GM18519 (cell line): ENCODE measurements at regions not wholly inside any gene's neighbourhood (a gene's known extent, or its start where the extent isn't known, plus 50 kb on each side); places are given as distances from the start of the nearest gene placed in this dataset.

Experiments used
- ATAC-seq: cut with Tn5 transposase; IDR thresholded peaks from one replicate; pipeline ENCODE4 v1.9.1; 2021; ENCODE audit warnings: mild to moderate bottlenecking, moderate library complexity; ENCODE audit not compliant: unreplicated experiment, low FRiP score

GRCh38 chr1:38253314-38253713, 206.7 kb upstream of the POU3F1 start:
- ATAC-seq, result no peak

DNA sequence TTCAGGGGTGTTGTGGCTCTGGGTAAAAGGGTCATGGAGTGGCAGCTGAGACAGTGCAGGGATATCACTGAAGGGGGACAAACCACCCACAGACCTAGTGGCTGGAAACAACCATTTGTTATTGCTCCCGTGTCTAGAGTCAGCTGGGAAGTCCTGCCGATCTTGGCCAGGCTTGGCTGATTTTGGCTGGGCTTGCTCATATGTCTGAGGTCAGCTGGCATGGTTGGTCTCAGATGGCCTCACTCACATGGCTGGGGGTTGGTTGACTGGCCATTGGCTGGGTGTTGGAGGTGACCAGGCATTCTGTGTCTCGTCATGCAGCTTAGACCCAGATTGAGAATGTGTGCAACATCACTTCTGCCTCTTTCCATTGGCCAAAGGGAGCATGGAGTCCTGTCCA, 203.8 kb upstream of the POU3F1 start:
- no peak for ATAC-seq

GRCh38 chr1:38249001-38249400, 202.4 kb upstream of the POU3F1 start:
- no peak for ATAC-seq

- no peak for ATAC-seq
Measured at GRCh38 chr1:38246955-38247952, 200.7 kb upstream of the POU3F1 start.

- no peak for ATAC-seq
Measured at GRCh38 chr1:38244218-38244845, 197.7 kb upstream of the POU3F1 start.

DNA sequence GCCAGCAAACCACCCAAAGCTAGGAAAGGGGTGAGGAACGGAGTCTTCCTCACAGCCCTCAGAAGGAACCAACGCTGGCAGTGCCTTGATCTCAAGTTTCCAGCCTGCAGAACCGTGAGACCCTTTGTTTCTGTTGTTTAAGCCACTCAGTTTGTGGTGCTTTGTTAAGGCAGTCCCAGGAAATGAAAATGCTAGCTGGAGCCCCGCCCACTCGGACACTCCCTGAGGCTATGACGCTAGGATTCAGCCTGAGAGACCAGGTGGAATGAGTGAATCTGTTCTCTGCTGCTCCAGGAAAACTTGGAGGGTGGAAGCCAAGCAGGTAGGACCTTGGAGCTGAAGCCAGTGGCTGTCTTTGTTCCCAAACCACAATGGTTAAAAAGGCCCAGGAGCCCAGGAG, 196.5 kb upstream of the POU3F1 start:
- no peak for ATAC-seq

DNA sequence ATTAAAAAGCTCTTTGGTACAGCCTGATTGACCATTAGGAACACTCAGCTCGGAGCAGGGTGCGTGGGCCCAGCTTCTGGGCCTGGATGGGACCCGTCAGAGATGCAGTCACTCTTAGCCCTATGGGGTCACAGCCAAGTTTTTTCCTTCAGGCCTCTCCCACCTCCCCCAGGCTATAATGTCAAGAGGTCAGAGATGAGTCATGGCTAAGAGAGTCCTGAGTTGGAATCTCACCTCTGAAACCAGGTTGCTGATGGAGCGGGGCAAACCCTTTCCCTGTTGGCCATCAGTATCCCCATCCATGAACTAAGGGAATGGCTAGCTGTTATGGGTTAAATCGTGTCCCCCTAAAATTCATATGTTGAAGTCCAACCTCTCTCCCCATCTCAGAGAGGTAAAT, 195.9 kb upstream of the POU3F1 start:
- ATAC-seq, result no peak

- no peak for ATAC-seq
Measured at GRCh38 chr1:38241594-38242334, 195.2 kb upstream of the POU3F1 start.

- ATAC-seq, result no peak
Measured at GRCh38 chr1:38240618-38241017, 194.0 kb upstream of the POU3F1 start.

GRCh38 chr1:38239258-38239835, 192.8 kb upstream of the POU3F1 start:
- no peak for ATAC-seq

DNA sequence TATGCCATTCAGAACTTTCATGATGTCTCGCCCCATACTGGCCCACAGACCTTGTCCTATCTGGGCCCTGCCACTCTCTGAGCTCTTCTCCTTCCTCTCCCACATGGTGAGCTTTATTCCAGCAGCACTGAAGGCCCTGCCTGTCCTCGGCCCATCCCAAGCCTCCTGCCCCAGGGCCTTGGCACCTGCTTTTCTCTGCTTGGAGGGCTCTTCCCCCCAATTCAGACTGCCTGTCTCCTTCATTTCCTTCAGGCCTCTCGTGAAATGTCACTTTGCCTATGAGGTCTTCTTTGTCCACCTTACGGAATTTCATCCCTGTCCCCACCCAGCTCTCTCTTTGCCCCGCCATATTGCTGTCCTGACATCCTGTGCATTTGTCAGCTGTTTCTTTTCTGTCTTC, 191.7 kb upstream of the POU3F1 start:
- ATAC-seq, result no peak

DNA sequence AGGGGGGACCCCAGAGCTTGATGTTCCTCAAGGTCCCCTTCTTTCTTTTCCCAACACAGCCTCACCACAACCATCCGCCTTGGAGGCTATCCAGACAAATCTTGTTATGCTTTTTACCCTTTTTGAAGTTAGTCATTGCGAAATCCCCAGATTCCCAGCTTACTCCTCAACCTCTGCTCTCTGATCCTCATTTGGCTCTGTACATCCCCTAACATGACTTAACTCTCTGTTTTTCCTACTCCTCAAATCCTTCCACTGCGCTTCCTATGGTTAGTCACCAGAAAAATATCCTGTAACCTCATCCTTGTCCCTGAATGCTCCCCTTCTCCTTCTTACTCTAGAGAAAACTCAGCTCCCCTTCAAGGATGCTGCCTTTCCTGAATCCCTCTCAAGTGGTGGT, 189.1 kb upstream of the POU3F1 start:
- no peak for ATAC-seq

DNA sequence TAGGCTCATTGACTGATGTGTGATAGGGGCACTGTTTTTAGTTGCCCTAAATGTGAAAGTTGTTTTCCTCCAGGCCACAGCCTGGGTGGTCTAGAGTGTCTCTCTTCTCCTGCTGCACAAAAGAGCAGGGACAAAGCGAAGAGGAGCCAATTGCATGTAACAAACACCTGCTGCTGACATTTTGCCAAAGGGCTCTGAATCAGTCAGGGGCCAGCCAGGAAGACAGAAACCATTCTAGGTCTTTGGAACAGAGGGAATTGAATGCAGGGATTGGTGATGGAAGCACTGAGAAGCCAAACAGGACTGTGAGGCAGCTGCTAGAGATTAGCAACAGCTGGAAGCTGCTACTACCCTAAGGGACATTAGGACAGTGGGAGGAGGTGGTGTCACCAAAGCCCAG, 185.3 kb upstream of the POU3F1 start:
- ATAC-seq, result no peak

DNA sequence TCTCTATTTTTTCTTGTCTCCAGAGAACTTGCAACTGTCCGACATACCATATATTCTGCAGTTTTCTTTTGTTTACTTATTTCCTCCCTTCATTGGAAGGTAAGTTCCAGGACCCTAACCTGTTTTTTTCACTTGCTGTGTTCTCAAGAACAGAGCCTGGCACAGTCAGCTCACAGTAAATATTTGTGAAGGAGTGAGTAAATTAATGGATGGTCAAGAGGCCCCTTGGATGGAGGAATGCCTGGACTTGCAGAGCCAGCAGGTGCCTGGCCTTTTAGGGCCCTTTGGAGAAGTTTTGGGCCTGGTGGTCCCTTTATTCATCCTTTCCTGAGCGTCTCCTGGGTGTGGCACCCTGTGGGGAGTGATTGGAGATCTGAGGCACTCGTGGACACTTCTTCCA, 182.1 kb upstream of the POU3F1 start:
- no peak for ATAC-seq

- ATAC-seq, result no peak
Measured at GRCh38 chr1:38225745-38226144, 179.2 kb upstream of the POU3F1 start.

DNA sequence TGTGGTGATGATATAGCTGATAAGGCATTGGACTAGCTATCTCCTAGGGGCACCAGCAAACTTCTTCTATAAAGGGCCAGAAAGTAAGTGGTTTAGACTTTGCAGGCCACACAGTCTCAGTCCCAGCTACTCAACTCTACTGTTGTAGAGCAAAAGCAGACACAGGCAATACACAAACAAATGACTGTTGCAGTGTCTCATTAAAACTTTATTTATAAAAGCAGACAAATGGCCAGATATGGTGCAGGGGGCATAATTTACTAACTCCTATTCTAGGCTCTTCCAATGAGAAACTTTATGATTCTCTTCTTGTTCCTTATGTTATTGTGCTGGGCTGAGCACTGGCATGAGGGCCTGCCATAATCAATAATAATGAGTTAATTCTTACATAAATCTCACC, 176.8 kb upstream of the POU3F1 start:
- no peak for ATAC-seq

GRCh38 chr1:38222891-38223290, 176.3 kb upstream of the POU3F1 start:
- no peak for ATAC-seq

DNA sequence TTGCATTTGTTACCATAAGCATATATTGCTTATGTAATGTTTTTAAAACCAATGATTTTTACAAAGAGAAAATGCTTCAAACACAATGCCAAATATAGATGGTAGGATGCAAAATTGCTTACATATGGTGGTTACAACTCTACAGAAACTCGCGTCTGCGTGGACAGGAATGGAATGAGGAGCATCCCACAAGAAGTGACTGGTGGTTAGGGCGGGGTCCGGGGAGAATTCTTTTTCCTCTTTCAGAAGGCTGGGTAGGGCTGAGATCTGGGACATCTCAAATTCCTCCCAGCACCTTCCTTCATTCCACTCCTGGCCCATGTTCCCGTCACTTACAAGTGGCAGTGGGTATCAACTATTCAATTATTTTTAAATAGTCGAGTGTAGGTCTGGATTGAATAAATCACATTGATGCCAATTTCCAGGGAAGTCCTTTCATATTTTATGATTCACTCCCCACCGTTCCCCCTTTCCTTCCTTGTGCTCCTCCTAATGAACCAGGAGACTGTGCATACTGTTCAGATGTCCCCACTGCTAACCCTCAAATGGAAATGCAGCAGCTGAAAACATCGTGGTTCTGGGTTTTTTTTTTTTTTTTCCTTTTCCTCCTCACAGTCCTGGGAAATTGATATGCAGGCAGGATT, 174.5 kb upstream of the POU3F1 start:
- no peak for ATAC-seq

- ATAC-seq, result no peak
Measured at GRCh38 chr1:38217316-38217715, 170.7 kb upstream of the POU3F1 start.

GRCh38 chr1:38213646-38214434, 167.2 kb upstream of the POU3F1 start:
- no peak for ATAC-seq
